MM.1S (cell line): ENCODE measurements at regions not wholly inside any gene's neighbourhood (a gene's known extent, or its start where the extent isn't known, plus 50 kb on each side); places are given as distances from the start of the nearest gene placed in this dataset.

Experiments
- EZH2 ChIP-seq: fragments of 300-600 bp; sonication (generic); optimal IDR thresholded peaks from 2 replicates; pipeline ENCODE3; 2017; ENCODE audit warnings: low read depth, mild to moderate bottlenecking, antibody characterized with exemption, low read length, mixed read lengths
- EZH2phosphoT487 ChIP-seq: fragments of 300-600 bp; sonication (generic); IDR thresholded peaks from 2 replicates; pipeline ENCODE4 v1.6.1; 2018; ENCODE audit warnings: antibody characterized with exemption, low read length
- TF ChIP-seq, protein P1 (sequence below): fragments of 300-600 bp; sonication (generic); IDR thresholded peaks from 2 replicates; pipeline ENCODE4 v1.5.1; 2016; ENCODE audit warnings: antibody characterized with exemption, low read length, mixed read lengths

DNA sequence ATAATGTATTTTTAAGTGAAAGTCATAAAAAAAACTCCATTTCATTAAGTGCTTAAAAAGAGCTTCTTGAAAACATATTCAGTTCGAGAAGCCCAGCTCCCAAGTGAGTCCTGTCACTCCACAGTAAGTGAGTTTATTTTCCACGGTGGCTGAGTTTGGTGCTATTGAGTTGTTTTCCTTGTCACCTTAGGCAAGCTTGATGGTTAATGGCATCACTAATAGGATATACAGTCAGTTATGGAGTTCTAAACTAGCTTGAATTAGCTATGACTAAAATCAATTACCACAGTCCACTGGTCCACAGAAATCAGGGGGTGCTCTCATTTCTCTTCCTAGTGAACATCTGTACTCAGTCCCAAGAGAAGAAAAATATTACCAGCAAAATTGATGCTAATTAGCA, 1526.2 kb upstream of the IGFBP7 start:
- TF ChIP-seq, protein P1, sequence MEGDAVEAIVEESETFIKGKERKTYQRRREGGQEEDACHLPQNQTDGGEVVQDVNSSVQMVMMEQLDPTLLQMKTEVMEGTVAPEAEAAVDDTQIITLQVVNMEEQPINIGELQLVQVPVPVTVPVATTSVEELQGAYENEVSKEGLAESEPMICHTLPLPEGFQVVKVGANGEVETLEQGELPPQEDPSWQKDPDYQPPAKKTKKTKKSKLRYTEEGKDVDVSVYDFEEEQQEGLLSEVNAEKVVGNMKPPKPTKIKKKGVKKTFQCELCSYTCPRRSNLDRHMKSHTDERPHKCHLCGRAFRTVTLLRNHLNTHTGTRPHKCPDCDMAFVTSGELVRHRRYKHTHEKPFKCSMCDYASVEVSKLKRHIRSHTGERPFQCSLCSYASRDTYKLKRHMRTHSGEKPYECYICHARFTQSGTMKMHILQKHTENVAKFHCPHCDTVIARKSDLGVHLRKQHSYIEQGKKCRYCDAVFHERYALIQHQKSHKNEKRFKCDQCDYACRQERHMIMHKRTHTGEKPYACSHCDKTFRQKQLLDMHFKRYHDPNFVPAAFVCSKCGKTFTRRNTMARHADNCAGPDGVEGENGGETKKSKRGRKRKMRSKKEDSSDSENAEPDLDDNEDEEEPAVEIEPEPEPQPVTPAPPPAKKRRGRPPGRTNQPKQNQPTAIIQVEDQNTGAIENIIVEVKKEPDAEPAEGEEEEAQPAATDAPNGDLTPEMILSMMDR = no peak
- TF ChIP-seq EZH2 (no peak), EZH2phosphoT487 (no peak)
